Fibroblast of lung (primary cell): ENCODE measurements at regions not wholly inside any gene's neighbourhood (a gene's known extent, or its start where the extent isn't known, plus 50 kb on each side); places are given as distances from the start of the nearest gene placed in this dataset.

Source experiments
- DNase-seq, 2 donors: peaks; one replicate each; pipeline versions ENCODE4 v3.0.0 to v3.0.0-alpha.2; 2010; ENCODE audit warnings: low read depth in 2 of 2
- H2AFZ ChIP-seq: 2 replicates; pipeline ENCODE4 v1.5.1; 2012; ENCODE audit warnings: low read length, control low read depth, inconsistent platforms
- H3K27ac ChIP-seq: 2 replicates; pipeline ENCODE4 v1.5.1; 2011; ENCODE audit warnings: low read length, control low read depth; ENCODE audit not compliant: insufficient read depth
- H3K27me3 ChIP-seq: 2 replicates; pipeline ENCODE4 v1.5.1; 2011; ENCODE audit warnings: mild to moderate bottlenecking, low read length; ENCODE audit not compliant: control insufficient read depth, insufficient read depth
- H3K36me3 ChIP-seq: 2 replicates; pipeline ENCODE4 v1.5.1; 2011; ENCODE audit warnings: low read length; ENCODE audit not compliant: control insufficient read depth, insufficient read depth
- H3K4me1 ChIP-seq: 2 replicates; pipeline ENCODE4 v1.5.1; 2011; ENCODE audit warnings: low read length; ENCODE audit not compliant: control insufficient read depth, insufficient read depth; ENCODE audit errors: extremely low read depth
- H3K4me2 ChIP-seq: 2 replicates; pipeline ENCODE4 v1.5.1; 2011; ENCODE audit warnings: low read length, control low read depth; ENCODE audit not compliant: insufficient read depth; ENCODE audit errors: extremely low read depth
- H3K4me3 ChIP-seq, 4 experiments: fragments of 200-600 bp in 1 of 4; sonication (generic) in 1 of 4; replicated peaks in 1 of 4; 2 replicates each; pipeline ENCODE4 v1.5.1; 2011 to 2016; ENCODE audit warnings: low read length in 4 of 4, low read depth in 3 of 4, mild to moderate bottlenecking in 3 of 4, control low read depth in 2 of 4, inconsistent platforms in 1 of 4, mixed read lengths in 1 of 4; ENCODE audit not compliant: insufficient read depth in 1 of 4; ENCODE audit errors: control extremely low read depth in 1 of 4
- H3K79me2 ChIP-seq: 2 replicates; pipeline ENCODE4 v1.5.1; 2012; ENCODE audit warnings: mild to moderate bottlenecking, low read length, inconsistent platforms; ENCODE audit not compliant: control insufficient read depth, insufficient read depth
- H3K9ac ChIP-seq: 2 replicates; pipeline ENCODE4 v1.5.1; 2011; ENCODE audit warnings: mild to moderate bottlenecking, low read length, control low read depth; ENCODE audit not compliant: insufficient read depth
- H3K9me3 ChIP-seq: 2 replicates; pipeline ENCODE4 v1.5.1; 2012; ENCODE audit warnings: low read depth, low read length; ENCODE audit not compliant: control insufficient read depth, insufficient read depth
- H4K20me1 ChIP-seq: 2 replicates; pipeline ENCODE4 v1.5.1; 2011; ENCODE audit warnings: low read length; ENCODE audit not compliant: control insufficient read depth, insufficient read depth; ENCODE audit errors: extremely low read depth
- CTCF ChIP-seq, 2 donors: IDR thresholded peaks in 1 of 2; conservative IDR thresholded peaks in 1 of 2; 1 replicate in 1 of 2; 2 replicates in 1 of 2; pipeline ENCODE4 v1.5.1; 2011 to 2012; ENCODE audit warnings: low read length in 2 of 2, control low read depth in 1 of 2, inconsistent platforms in 1 of 2, low read depth in 1 of 2, mild to moderate bottlenecking in 1 of 2
- EZH2 ChIP-seq: IDR thresholded peaks from 2 replicates; pipeline ENCODE4 v1.5.1; 2012; ENCODE audit warnings: low read length, control low read depth, mild to moderate bottlenecking; ENCODE audit errors: missing control alignments

GRCh38 chr7:52135403-52135802, 818.8 kb upstream of the COBL start:
- H3K79me2 ChIP-seq, result no peaks in the 10 kb centered on the region
- H3K4me3 ChIP-seq, result no peak overlapping the region
- DNase-seq, result no peak
- H3K9me3 ChIP-seq, result no peaks in the 10 kb centered on the region
- no peaks in the 10 kb centered on the region for H3K4me1 ChIP-seq
- no peaks in the 10 kb centered on the region for H3K36me3 ChIP-seq
- H3K27me3 ChIP-seq, result no peaks in the 10 kb centered on the region
- TF ChIP-seq CTCF (conservative IDR thresholded peaks at IDR 0.05 in 1 of 2, IDR thresholded peaks at IDR 0.05 in 1 of 2; ENCODE audit: low read depth in 1 of 2, low read length in 2 of 2), result no peak
- H3K9ac ChIP-seq, result no peak overlapping the region
- no peak overlapping the region for H2AFZ ChIP-seq
- H4K20me1 ChIP-seq, result no peaks in the 10 kb centered on the region
- no peak overlapping the region for H3K27ac ChIP-seq
- no peak overlapping the region for H3K4me2 ChIP-seq

GRCh38 chr7:52129278-52129677, 812.7 kb upstream of the COBL start:
- H3K4me2 ChIP-seq, result no peak overlapping the region
- H3K9ac ChIP-seq, result no peak overlapping the region
- H3K4me1 ChIP-seq, result no peaks in the 10 kb centered on the region
- no peak for DNase-seq
- no peak overlapping the region for H2AFZ ChIP-seq
- TF ChIP-seq EZH2, result no peak
- no peak for TF ChIP-seq CTCF (conservative IDR thresholded peaks at IDR 0.05 in 1 of 2, IDR thresholded peaks at IDR 0.05 in 1 of 2; ENCODE audit: low read depth in 1 of 2, low read length in 2 of 2)
- no peaks in the 10 kb centered on the region for H4K20me1 ChIP-seq
- H3K4me3 ChIP-seq, result no peak overlapping the region
- H3K27ac ChIP-seq, result no peak overlapping the region
- no peaks in the 10 kb centered on the region for H3K79me2 ChIP-seq
- no peaks in the 10 kb centered on the region for H3K9me3 ChIP-seq
- H3K36me3 ChIP-seq, result no peaks in the 10 kb centered on the region
- no peaks in the 10 kb centered on the region for H3K27me3 ChIP-seq

GRCh38 chr7:52120912-52121311, 804.3 kb upstream of the COBL start:
- no peak overlapping the region for H3K4me3 ChIP-seq
- H3K27ac ChIP-seq, result no peak overlapping the region
- H3K36me3 ChIP-seq, result no peaks in the 10 kb centered on the region
- no peak for DNase-seq
- no peaks in the 10 kb centered on the region for H3K27me3 ChIP-seq
- no peak overlapping the region for H3K9ac ChIP-seq
- H3K79me2 ChIP-seq, result no peaks in the 10 kb centered on the region
- no peaks in the 10 kb centered on the region for H3K4me1 ChIP-seq
- H3K4me2 ChIP-seq, result no peak overlapping the region
- no peak for TF ChIP-seq EZH2
- TF ChIP-seq CTCF (conservative IDR thresholded peaks at IDR 0.05 in 1 of 2, IDR thresholded peaks at IDR 0.05 in 1 of 2; ENCODE audit: low read depth in 1 of 2, low read length in 2 of 2), result no peak
- H4K20me1 ChIP-seq, result no peaks in the 10 kb centered on the region
- H3K9me3 ChIP-seq, result no peaks in the 10 kb centered on the region
- H2AFZ ChIP-seq, result no peak overlapping the region
